Stimulated activated naive CD8-positive, alpha-beta T cell treated with anti-CD3 and anti-CD28 coated beads, Interleukin-15, Interleukin-2, amounts not matched to agents 100 U/mL and 50 U/mL, for 24 hours (primary cell): ENCODE measurements at regions not wholly inside any gene's neighbourhood (a gene's known extent, or its start where the extent isn't known, plus 50 kb on each side); places are given as distances from the start of the nearest gene placed in this dataset.
"Not testable (repeated sequence)": the region's sequence is repeated elsewhere in the genome, so short reads cannot be mapped to it uniquely, and the experiment has no call there.

Experiments used
- ATAC-seq: fragments of 150-1000 bp; cut with Tn5 transposase; one replicate; pipeline ENCODE4 v1.10.0; 2021
- DNase-seq: peaks from one replicate; pipeline ENCODE4 v3.0.0; 2021

- DNase-seq (no peak), ATAC-seq (no peak)
Measured at GRCh38 chr5:15384176-15384575, 115.8 kb upstream of the FBXL7 start.

GRCh38 chr5:15383469-15383868, 116.5 kb upstream of the FBXL7 start:
- ATAC-seq (no peak), DNase-seq (no peak)

DNA sequence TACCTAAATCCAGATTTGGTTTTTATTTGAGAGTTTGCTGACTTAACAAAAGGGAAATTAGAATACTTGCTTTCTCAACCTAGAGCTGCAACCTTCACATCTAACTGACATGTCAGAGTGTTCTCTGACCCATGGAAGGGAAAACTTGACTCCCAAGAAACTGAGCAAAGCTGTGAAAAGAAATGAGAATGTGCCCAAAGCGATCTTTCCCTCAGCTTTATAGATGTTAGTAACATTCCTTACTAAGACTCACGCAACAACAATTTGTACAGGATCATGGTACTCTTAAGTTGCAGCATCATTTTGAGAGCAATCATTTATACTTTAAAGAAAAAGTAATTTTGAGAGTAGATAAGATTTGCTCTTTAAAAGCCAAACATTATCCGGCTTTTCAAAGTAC, 117.0 kb upstream of the FBXL7 start:
- ATAC-seq: no peak
- DNase-seq: no peak

DNA sequence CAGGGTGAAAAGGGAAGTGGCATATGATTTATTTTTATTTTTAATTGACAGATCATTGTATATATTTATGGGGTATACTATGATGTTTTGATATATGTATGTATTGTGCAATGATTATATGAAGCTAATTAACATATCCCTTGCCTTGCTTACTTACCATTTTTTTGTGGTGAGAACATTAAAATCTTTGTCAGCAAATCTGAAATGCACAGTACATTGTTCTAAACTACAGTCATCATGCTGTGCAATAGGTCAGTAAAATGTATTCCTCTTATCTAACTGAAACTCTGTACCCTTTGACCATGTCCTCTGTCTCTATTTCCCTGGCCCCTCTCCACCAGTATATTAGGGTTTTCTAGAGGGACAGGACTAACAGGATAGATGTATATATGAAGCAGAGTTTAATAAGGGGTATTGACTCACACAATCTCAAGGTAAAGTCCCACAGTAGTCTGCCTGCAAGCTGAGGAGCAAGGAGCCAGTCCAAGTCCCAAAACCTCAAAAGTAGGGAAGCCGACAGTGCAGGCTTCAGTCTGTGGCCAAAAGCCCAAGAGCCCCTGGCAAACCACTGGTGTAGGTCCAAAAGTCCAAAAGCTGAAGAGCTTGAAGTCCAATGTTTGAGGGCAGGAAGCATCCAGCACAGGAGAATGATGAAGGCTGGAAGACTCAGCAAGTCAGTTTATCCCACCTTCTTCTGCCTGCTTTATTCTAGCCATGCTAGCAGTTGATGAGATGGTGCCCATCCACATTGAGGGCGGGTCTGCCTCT, 122.2 kb upstream of the FBXL7 start:
- ATAC-seq (no peak), DNase-seq (no peak)

DNA sequence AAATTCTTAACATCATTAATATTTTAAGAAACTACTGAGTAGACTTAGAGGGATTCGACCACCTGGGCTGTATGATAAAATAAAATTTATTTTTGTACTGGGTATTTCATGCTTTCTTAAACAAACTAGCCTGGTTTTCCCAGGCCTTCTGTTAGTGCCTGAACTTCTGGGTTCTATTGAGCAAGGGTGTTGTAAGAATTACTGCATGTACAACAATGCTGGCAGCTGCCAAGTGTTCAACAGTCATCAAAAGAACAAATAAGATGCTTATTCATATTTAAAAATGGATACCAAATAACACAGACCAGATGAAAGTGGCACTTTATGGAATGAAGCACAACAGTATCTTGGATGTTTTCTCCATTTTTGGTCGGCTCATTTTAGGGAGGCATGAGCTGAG, 123.2 kb upstream of the FBXL7 start:
- ATAC-seq (no peak), DNase-seq (no peak)

- DNase-seq: no peak
- ATAC-seq: no peak
Measured at GRCh38 chr5:15376088-15376487, 123.9 kb upstream of the FBXL7 start.

DNA sequence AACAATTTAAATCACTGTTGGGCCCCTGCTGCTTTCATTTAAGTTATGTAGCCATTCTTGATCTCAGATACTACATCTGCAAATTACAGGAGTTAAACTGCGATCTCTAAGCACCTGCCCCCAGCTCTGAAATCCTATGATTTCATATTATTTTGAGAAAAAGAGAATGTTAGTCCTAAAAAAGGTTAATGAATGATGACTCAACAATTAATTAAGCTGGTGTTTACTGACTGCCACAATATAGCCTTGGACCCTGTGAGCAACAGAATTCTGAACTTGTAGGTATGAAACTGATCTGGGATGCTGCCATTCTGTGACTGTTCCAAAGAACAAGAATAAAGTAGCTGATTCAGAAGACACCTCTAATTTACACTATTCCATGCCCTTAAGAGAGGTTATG, 124.4 kb upstream of the FBXL7 start:
- ATAC-seq (no peak), DNase-seq (no peak)

DNA sequence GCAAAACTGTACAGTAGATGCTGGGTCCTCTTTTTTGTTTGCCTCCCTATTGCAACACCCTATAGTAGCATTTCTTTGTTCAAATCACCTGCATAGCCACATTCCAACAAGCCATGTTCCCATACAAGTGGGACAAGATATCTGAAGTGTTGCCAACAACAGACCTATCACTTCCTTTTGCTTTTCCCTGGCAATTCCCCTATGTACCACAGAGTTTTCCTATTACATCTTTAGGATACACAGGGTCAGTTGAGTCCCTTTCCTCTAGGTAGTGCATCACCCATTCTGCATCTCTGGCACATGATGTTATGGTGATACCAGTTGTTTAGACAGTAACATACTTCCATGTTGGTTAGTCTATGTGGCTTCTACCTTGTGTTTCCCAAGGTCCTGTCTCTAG, 125.1 kb upstream of the FBXL7 start:
- DNase-seq (no peak), ATAC-seq (no peak)

GRCh38 chr5:15373151-15373550, 126.8 kb upstream of the FBXL7 start:
- DNase-seq (no peak), ATAC-seq (no peak)

GRCh38 chr5:15371184-15371583, 128.8 kb upstream of the FBXL7 start:
- ATAC-seq: no peak
- DNase-seq: no peak

- DNase-seq: no peak
- ATAC-seq: no peak
Measured at GRCh38 chr5:15368835-15369234, 131.1 kb upstream of the FBXL7 start.

- DNase-seq: no peak
- ATAC-seq: no peak
Measured at GRCh38 chr5:15367489-15367888, 132.5 kb upstream of the FBXL7 start.

- DNase-seq (no peak), ATAC-seq (no peak)
Measured at GRCh38 chr5:15366676-15367391, 133.1 kb upstream of the FBXL7 start.

- DNase-seq (no peak), ATAC-seq (no peak)
Measured at GRCh38 chr5:15365070-15365469, 134.9 kb upstream of the FBXL7 start.

DNA sequence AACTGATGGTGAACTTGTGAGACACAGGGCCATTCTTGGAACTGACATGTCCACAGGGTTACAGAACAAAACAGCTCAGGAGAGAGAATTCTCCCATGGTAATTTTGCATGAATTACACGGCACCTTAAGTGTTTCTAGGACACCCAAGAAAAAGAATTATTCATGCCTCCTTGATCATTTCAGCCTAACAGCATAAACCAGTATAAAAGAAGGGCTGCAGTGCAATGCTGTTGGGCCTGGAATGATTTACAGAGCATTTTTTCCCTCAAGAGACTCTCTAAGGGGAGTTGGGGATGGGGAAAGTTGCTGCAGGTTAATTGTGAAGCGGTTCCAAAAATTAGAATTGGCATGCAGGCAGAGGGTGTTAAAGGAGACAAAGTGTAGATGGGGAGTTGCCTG, 136.4 kb upstream of the FBXL7 start:
- ATAC-seq (no peak), DNase-seq (no peak)

GRCh38 chr5:15357092-15357453, 142.9 kb upstream of the FBXL7 start:
- not testable (repeated sequence) for DNase-seq, ATAC-seq

GRCh38 chr5:15356308-15357091, 143.5 kb upstream of the FBXL7 start:
- ATAC-seq, DNase-seq: not testable (repeated sequence)

GRCh38 chr5:15354021-15354420, 146.0 kb upstream of the FBXL7 start:
- DNase-seq (no peak), ATAC-seq (no peak)

DNA sequence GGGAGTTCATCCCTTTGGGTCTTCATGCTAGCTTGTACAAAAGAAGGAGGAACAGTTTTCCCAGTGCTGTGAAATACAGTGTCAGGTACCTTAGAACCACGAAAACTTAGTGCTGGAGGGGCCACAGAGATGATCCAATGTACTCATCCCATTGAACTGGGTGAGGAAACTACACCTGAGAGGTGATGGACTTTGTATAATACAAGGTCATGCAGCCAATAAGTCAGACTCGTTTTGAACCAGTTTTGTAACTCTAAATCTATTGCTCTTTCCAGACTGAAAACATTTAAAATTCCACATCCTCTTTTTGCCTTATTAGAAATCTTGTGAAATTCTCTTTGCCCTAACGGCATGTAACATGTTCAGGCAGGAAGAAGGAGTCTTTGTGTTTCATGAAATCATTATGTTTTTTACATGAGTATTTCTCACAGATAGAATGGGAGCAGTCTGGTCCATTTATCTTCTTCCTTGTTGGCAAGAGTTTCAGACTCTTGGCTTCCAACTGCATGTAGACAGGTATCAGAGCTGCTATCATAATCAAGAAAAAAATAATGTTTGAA, 146.8 kb upstream of the FBXL7 start:
- no peak for DNase-seq
- ATAC-seq: no peak

- ATAC-seq (no peak), DNase-seq (no peak)
Measured at GRCh38 chr5:15350614-15351013, 149.4 kb upstream of the FBXL7 start.

DNA sequence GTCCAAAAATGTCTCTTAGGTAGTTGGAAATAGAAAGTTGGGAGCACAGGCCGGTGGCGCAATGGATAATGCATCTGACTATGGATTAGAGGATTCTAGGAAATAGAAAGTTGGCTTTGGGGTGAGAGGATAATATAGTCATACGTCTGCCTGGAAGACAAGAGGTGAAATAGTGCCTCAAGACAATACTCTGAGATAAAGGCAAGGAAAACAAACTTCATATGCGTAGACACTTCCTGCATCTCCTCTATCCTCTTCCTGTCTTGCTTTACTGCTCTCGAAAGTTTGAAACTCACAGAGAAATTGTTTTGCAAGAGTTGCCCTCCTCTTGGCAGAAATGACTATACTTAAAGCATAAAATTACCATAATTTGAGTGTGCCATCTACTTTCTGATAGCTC, 153.2 kb upstream of the FBXL7 start:
- DNase-seq (no peak), ATAC-seq (no peak)

- no peak for DNase-seq
- ATAC-seq: no peak
Measured at GRCh38 chr5:15344954-15345353, 155.0 kb upstream of the FBXL7 start.

DNA sequence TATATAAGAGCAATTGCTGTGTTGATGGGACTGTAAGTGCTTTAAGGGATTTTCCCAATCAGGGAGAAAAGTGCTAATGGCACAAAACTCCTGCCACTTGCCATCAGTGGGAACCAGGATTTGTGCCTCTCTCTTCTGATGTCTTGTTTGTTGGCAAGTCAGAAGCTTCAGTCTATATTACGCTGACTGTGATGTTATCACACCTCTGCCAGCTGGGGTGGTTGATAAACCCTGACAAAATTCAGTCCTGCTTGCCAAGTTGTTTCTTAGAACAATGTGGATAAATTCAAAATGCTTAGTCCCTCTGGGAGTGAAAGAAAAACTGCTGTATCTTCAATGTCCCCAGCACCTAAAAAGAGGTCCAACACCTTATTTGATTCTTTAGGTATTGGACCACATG, 161.4 kb upstream of the FBXL7 start:
- ATAC-seq (no peak), DNase-seq (no peak)
